ENCODE measurements at regions not wholly inside any gene's neighbourhood (a gene's known extent, or its start where the extent isn't known, plus 50 kb on each side); places are given as distances from the start of the nearest gene placed in this dataset.

DNA sequence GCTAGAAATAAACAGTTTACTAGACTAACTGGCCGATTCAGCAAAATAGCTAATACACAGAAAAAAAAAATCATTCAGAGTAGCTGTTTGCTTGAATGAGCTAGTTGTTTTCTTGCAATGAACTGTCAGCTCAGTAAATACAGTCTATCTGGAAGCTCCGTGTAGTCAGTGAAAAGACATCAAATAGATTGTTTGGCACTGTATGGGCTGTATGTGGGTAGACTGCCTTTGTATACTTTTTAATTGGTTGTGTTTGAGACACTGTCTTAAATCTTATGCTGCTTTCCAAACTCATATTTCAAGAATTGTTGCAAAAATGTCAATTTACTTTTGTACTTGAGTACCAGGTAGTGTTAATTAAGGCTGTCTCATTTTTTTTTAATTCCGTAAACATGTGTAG, 61.6 kb upstream of the GPR174 start:
- TF ChIP-seq, protein P1, sequence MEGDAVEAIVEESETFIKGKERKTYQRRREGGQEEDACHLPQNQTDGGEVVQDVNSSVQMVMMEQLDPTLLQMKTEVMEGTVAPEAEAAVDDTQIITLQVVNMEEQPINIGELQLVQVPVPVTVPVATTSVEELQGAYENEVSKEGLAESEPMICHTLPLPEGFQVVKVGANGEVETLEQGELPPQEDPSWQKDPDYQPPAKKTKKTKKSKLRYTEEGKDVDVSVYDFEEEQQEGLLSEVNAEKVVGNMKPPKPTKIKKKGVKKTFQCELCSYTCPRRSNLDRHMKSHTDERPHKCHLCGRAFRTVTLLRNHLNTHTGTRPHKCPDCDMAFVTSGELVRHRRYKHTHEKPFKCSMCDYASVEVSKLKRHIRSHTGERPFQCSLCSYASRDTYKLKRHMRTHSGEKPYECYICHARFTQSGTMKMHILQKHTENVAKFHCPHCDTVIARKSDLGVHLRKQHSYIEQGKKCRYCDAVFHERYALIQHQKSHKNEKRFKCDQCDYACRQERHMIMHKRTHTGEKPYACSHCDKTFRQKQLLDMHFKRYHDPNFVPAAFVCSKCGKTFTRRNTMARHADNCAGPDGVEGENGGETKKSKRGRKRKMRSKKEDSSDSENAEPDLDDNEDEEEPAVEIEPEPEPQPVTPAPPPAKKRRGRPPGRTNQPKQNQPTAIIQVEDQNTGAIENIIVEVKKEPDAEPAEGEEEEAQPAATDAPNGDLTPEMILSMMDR (IDR thresholded peaks at IDR 0.05), result no peak
- TF ChIP-seq POLR2A (IDR thresholded peaks at IDR 0.05), result no peak
